ENCODE measurements at regions not wholly inside any gene's neighbourhood (a gene's known extent, or its start where the extent isn't known, plus 50 kb on each side); places are given as distances from the start of the nearest gene placed in this dataset.

DNA sequence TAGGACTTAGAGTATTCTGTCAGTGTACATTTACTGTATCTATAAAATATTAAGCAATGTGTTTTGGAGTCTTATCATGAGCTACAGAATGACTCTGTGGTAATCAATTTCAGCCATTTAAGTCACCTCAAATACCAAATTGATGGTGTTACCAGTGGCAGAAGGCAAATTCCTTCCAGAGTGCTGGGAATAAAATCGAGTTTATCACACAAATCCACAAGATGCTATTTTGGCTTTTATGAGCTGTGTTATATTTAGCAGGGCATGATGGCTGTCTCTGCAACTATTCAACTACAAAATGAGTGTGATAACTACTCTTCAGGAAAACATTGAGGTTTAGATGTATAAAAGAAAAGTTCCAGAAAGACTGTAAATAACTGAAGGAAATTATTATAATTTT, 78.2 kb downstream of the AREG start:
- Histone ChIP-seq H2AFZ (no peak overlapping the region), H3K79me2 (no peaks in the 10 kb centered on the region), H3K4me1 (no peaks in the 10 kb centered on the region), H3K27ac (no peak overlapping the region), H3K9ac (no peak overlapping the region), H3K27me3 (ENCODE audit: control insufficient read depth, insufficient read depth, low read length) (no peaks in the 10 kb centered on the region), H3K36me3 (ENCODE audit: control insufficient read depth, insufficient read depth, low read length) (no peaks in the 10 kb centered on the region), H3K4me2 (ENCODE audit: low read length) (no peak overlapping the region), H3K4me3 (ENCODE audit: low read depth, low read length) (no peak overlapping the region), H3K9me3 (ENCODE audit: control insufficient read depth, low read length) (no peaks in the 10 kb centered on the region)
- TF ChIP-seq, protein P1, sequence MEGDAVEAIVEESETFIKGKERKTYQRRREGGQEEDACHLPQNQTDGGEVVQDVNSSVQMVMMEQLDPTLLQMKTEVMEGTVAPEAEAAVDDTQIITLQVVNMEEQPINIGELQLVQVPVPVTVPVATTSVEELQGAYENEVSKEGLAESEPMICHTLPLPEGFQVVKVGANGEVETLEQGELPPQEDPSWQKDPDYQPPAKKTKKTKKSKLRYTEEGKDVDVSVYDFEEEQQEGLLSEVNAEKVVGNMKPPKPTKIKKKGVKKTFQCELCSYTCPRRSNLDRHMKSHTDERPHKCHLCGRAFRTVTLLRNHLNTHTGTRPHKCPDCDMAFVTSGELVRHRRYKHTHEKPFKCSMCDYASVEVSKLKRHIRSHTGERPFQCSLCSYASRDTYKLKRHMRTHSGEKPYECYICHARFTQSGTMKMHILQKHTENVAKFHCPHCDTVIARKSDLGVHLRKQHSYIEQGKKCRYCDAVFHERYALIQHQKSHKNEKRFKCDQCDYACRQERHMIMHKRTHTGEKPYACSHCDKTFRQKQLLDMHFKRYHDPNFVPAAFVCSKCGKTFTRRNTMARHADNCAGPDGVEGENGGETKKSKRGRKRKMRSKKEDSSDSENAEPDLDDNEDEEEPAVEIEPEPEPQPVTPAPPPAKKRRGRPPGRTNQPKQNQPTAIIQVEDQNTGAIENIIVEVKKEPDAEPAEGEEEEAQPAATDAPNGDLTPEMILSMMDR (IDR thresholded peaks at IDR 0.05): no peak

DNA sequence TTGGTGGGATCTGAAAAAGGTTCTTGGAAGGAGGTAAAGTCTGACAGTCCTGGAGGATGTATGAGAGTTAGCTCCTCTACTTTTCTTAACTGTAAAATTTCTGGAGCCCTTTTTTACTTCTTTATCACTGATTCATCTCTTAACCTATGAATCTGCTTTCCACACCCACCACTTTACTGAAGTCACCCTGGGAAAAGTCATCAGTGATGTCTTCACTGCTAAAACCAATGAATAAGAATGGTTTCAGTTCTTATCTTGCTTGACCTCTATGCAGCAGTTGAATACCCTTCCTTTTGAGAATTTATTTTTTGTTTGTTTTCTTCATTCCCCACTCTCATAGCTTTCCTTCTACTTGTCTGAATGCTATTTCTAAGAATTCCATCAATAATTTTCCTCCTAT, 80.0 kb downstream of the AREG start:
- Histone ChIP-seq H3K79me2 (no peaks in the 10 kb centered on the region), H3K4me3 (ENCODE audit: low read depth, low read length) (no peak overlapping the region), H3K36me3 (ENCODE audit: control insufficient read depth, insufficient read depth, low read length) (no peaks in the 10 kb centered on the region), H3K9me3 (ENCODE audit: control insufficient read depth, low read length) (no peaks in the 10 kb centered on the region), H3K4me2 (ENCODE audit: low read length) (no peak overlapping the region), H3K9ac (no peak overlapping the region), H3K27ac (no peak overlapping the region), H3K4me1 (no peaks in the 10 kb centered on the region), H2AFZ (no peak overlapping the region), H3K27me3 (ENCODE audit: control insufficient read depth, insufficient read depth, low read length) (no peaks in the 10 kb centered on the region)
- TF ChIP-seq, protein P1 (IDR thresholded peaks at IDR 0.05): no peak

DNA sequence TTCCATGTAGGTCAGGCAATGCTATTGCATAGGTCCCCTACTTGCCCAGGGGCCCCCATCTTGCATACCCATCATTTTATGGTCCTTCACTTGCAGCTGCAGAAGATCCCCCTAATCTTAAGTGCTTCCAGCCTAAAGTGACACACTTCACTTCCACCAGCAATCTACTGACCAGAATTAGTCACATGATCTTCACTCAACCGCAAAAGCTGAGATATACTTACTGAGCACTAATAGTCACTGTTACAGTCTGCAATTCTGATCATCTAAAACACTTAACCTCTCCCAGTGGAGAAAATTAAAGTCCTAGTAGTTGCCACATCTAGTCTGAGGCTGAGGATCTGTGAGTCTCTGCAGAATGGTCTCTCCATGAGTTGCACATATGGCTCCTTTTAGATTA, 82.1 kb downstream of the AREG start:
- Histone ChIP-seq H3K9ac (no peak overlapping the region), H3K4me3 (ENCODE audit: low read depth, low read length) (no peak overlapping the region), H3K36me3 (ENCODE audit: control insufficient read depth, insufficient read depth, low read length) (no peaks in the 10 kb centered on the region), H3K4me1 (no peaks in the 10 kb centered on the region), H3K9me3 (ENCODE audit: control insufficient read depth, low read length) (no peaks in the 10 kb centered on the region), H3K27me3 (ENCODE audit: control insufficient read depth, insufficient read depth, low read length) (no peaks in the 10 kb centered on the region), H2AFZ (no peak overlapping the region), H3K79me2 (no peaks in the 10 kb centered on the region), H3K27ac (no peak overlapping the region), H3K4me2 (ENCODE audit: low read length) (no peak overlapping the region)
- TF ChIP-seq, protein P1 (IDR thresholded peaks at IDR 0.05): no peak

DNA sequence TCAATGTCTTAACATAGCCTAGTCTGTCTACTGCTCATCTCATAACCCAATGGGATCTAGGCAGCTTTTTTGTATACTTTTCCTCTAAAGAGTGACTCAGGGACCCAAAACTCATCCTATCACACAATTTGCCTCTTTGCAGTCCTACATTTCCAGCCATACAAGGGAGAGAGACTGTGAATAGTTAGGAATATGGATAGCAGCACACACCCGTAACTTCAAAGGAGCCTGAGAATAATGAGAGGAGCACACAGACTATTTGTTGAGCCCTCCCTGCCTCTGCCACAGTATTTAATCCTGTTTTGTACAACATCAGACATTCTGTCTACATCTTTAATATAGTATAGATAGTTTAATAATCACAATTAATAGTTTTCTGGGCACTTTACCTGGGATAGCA, 83.2 kb downstream of the AREG start:
- Histone ChIP-seq H3K4me3 (ENCODE audit: low read depth, low read length) (no peak overlapping the region), H3K4me2 (ENCODE audit: low read length) (no peak overlapping the region), H3K79me2 (no peaks in the 10 kb centered on the region), H3K27ac (no peak overlapping the region), H3K9me3 (ENCODE audit: control insufficient read depth, low read length) (no peaks in the 10 kb centered on the region), H2AFZ (no peak overlapping the region), H3K4me1 (no peaks in the 10 kb centered on the region), H3K27me3 (ENCODE audit: control insufficient read depth, insufficient read depth, low read length) (no peaks in the 10 kb centered on the region), H3K9ac (no peak overlapping the region), H3K36me3 (ENCODE audit: control insufficient read depth, insufficient read depth, low read length) (no peaks in the 10 kb centered on the region)
- TF ChIP-seq, protein P1 (IDR thresholded peaks at IDR 0.05): no peak

DNA sequence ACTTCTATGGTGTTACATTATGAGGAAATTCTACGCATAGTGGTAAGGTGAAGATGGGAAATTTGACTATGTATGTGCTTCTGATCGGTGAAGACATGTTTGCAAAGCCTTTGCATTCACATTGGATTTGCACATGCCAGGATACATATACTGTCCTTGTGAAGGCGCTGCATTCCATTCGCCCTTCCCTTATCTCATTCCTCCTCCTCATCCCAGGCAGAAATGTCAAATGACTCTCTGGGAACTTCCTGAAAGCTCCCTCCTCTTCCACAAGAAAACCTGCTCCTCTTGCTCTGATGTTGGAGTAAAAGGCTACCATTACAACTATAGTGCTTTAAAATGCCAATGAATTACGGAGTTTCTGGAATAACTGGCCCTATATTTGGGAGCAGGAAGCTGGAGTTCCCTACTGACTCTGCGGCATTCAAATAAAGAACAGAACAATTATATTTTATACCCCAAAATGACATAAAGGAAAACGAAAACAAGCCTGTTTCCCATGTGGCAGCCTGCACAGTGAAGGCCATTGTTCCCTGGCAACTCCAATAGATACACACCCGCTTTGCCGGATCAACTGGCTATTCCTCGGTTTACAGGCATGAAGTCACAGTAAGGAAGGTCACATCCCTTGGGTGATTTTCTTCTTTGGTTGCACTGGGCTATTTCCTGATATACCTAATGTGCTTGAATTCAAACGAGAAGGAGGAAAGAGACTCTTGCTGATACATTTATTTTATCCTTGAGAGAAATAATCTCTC, 84.5 kb downstream of the AREG start:
- H3K27ac ChIP-seq: no peak overlapping the region
- no peak overlapping the region for H3K9ac ChIP-seq
- TF ChIP-seq, protein P1 (IDR thresholded peaks at IDR 0.05): no peak

More for the DNA sequence above, 84.5 kb downstream of the AREG start:
- H3K36me3 ChIP-seq (ENCODE audit: control insufficient read depth, insufficient read depth, low read length): no peaks in the 10 kb centered on the region
- H3K4me3 ChIP-seq (ENCODE audit: low read depth, low read length): no peak overlapping the region
- no peaks in the 10 kb centered on the region for H3K9me3 ChIP-seq (ENCODE audit: control insufficient read depth, low read length)
- H3K4me1 ChIP-seq: no peaks in the 10 kb centered on the region
- no peaks in the 10 kb centered on the region for H3K79me2 ChIP-seq
- H2AFZ ChIP-seq: no peak overlapping the region
- no peaks in the 10 kb centered on the region for H3K27me3 ChIP-seq (ENCODE audit: control insufficient read depth, insufficient read depth, low read length)
- H3K4me2 ChIP-seq (ENCODE audit: low read length): no peak overlapping the region
